ENCODE measurements at regions not wholly inside any gene's neighbourhood (a gene's known extent, or its start where the extent isn't known, plus 50 kb on each side); places are given as distances from the start of the nearest gene placed in this dataset.
A peak's percentile ranks its signal among the peaks of the same experiment; 100 is the strongest.

GRCh38 chr1:118249641-118250040 lies 64.6 kb upstream of the SPAG17 start:
- H3K4me3 ChIP-seq: no peak overlapping the region
- H3K27ac ChIP-seq: peak overlapping the region; percentile 87
- peak; percentile 76 to 89 for DNase-seq
- H3K9me3 ChIP-seq (replicated peaks): no peaks in the 10 kb centered on the region
- no peaks in the 10 kb centered on the region for H3K36me3 ChIP-seq
- H3K4me1 ChIP-seq: peaks cover 76% of the 10 kb centered on the region
- H3K27me3 ChIP-seq: no peaks in the 10 kb centered on the region

DNA sequence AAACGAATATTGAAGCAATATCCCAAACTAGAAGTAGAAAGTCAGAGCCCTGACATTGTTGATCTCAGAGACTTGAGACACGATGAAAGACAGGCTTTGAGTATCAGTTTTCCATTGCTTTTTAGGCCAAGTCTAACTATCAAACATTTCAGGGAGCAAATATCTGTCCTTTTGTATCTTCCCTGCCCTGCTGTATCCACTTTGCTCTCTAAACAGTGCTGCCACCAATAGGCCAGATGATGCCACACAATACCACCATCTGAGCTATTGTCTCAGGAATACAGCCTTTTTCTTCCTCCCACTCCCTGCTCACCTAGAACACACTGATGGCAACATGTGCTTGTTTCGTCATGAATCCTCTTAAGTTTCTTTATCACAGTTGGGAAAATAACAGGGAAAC lies 62.6 kb upstream of the SPAG17 start:
- H3K36me3 ChIP-seq: no peaks in the 10 kb centered on the region
- DNase-seq: peak; percentile 35 to 64

GRCh38 chr1:118246646-118247045 lies 61.6 kb upstream of the SPAG17 start:
- H3K27ac ChIP-seq: no peak overlapping the region
- H3K27me3 ChIP-seq: no peaks in the 10 kb centered on the region
- no peaks in the 10 kb centered on the region for H3K36me3 ChIP-seq
- DNase-seq: no peak
- H3K9me3 ChIP-seq (replicated peaks): no peaks in the 10 kb centered on the region
- peaks cover 52% of the 10 kb centered on the region for H3K4me1 ChIP-seq
- no peak overlapping the region for H3K4me3 ChIP-seq

More for the DNA sequence above, 62.6 kb upstream of the SPAG17 start:
- H3K27me3 ChIP-seq: no peaks in the 10 kb centered on the region
- H3K4me3 ChIP-seq: no peak overlapping the region
- no peak overlapping the region for H3K27ac ChIP-seq
- H3K9me3 ChIP-seq (replicated peaks): no peaks in the 10 kb centered on the region
- peaks cover 61% of the 10 kb centered on the region for H3K4me1 ChIP-seq

DNA sequence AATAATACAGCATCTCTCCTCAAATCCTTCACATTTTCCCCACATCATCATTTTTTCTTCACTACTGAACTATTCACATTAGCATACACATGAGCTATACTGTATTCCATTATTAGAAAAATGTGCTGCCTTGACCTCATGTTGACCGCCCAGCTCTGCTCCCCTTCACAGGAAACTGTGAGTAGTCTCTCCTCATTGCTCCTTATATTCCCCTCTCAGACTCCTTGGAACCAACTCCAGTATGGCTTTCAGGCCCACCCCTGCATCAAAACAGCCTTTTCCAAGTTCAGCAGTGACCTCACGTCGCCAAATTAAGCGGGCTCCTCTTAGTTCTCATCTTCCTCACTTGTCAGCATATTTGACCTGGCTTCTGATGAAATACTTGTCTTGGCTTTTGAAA lies 59.2 kb upstream of the SPAG17 start:
- Histone ChIP-seq H3K36me3 (no peaks in the 10 kb centered on the region), H3K27me3 (no peaks in the 10 kb centered on the region), H3K27ac (no peak overlapping the region), H3K9me3 (replicated peaks) (peaks cover 7% of the 10 kb centered on the region; the same call in 1 of the 2 replicates), H3K4me1 (peaks cover 28% of the 10 kb centered on the region), H3K4me3 (no peak overlapping the region)
- DNase-seq: no peak

- no peak overlapping the region for H3K4me3 ChIP-seq
Observed at GRCh38 chr1:118243269-118243668, 58.2 kb upstream of the SPAG17 start.

More at GRCh38 chr1:118243269-118243668, 58.2 kb upstream of the SPAG17 start:
- no peak for DNase-seq
- Histone ChIP-seq H3K27ac (no peak overlapping the region), H3K4me1 (peaks cover 20% of the 10 kb centered on the region), H3K9me3 (replicated peaks) (peaks cover 12% of the 10 kb centered on the region), H3K36me3 (no peaks in the 10 kb centered on the region), H3K27me3 (no peaks in the 10 kb centered on the region)
